DND-41 (cell line): ENCODE measurements at regions not wholly inside any gene's neighbourhood (a gene's known extent, or its start where the extent isn't known, plus 50 kb on each side); places are given as distances from the start of the nearest gene placed in this dataset.

Experiments used
- ATAC-seq: fragments of 200-7000 bp; cut with Tn5 transposase; 3 replicates; pipeline ENCODE4 v1.9.1; 2021; ENCODE audit warnings: low read depth; ENCODE audit not compliant: insufficient read depth
- DNase-seq: peaks from one replicate; pipeline ENCODE4 v3.0.0-alpha.2; 2020
- H2AFZ ChIP-seq: 2 replicates; pipeline ENCODE4 v1.6.0; 2012; ENCODE audit warnings: low read depth, low read length
- H3K27ac ChIP-seq: 2 replicates; pipeline ENCODE4 v1.5.1; 2012; ENCODE audit warnings: low read length, inconsistent platforms
- H3K27me3 ChIP-seq: fragments of 200-600 bp; sonication (generic); 2 replicates; pipeline ENCODE4 v1.6.0; 2012; ENCODE audit warnings: low read length, mild to moderate bottlenecking, inconsistent platforms; ENCODE audit not compliant: insufficient read depth, poor library complexity
- H3K36me3 ChIP-seq: 2 replicates; pipeline ENCODE4 v1.5.1; 2012; ENCODE audit warnings: low read length, inconsistent platforms; ENCODE audit not compliant: insufficient read depth
- H3K4me1 ChIP-seq: 2 replicates; pipeline ENCODE4 v1.5.1; 2012; ENCODE audit warnings: mild to moderate bottlenecking, low read length; ENCODE audit not compliant: insufficient read depth
- H3K4me2 ChIP-seq: 2 replicates; pipeline ENCODE4 v1.6.0; 2012; ENCODE audit warnings: mild to moderate bottlenecking, moderate library complexity, low read length, inconsistent platforms; ENCODE audit not compliant: insufficient read depth
- H3K4me3 ChIP-seq, 2 experiments: fragments of 200-600 bp in 1 of 2; shearing (Covaris generic) in 1 of 2; 2 replicates each; pipeline ENCODE4 v1.5.1; 2012 to 2016; ENCODE audit warnings: inconsistent platforms in 2 of 2, low read length in 2 of 2, mild to moderate bottlenecking in 2 of 2, low read depth in 1 of 2, moderate library complexity in 1 of 2
- H3K79me2 ChIP-seq: 2 replicates; pipeline ENCODE4 v1.6.0; 2012; ENCODE audit warnings: low read length, inconsistent platforms; ENCODE audit not compliant: insufficient read depth
- H3K9ac ChIP-seq: 2 replicates; pipeline ENCODE4 v1.6.0; 2012; ENCODE audit warnings: low read depth, mild to moderate bottlenecking, inconsistent platforms, low read length, moderate library complexity
- H3K9me3 ChIP-seq: 2 replicates; pipeline ENCODE4 v1.5.1; 2012; ENCODE audit warnings: low read length, moderate library complexity, mild to moderate bottlenecking, inconsistent platforms; ENCODE audit not compliant: insufficient read depth, severe bottlenecking
- H4K20me1 ChIP-seq: 2 replicates; pipeline ENCODE4 v1.6.0; 2012; ENCODE audit warnings: low read length; ENCODE audit not compliant: insufficient read depth
- EZH2 ChIP-seq: IDR thresholded peaks from 3 replicates; pipeline ENCODE4 v1.6.1; 2012; ENCODE audit warnings: borderline replicate concordance, low read depth, mild to moderate bottlenecking, moderate library complexity, low read length, inconsistent platforms; ENCODE audit not compliant: severe bottlenecking
- TF ChIP-seq, protein P1 (sequence below): IDR thresholded peaks from 2 replicates; pipeline ENCODE4 v1.5.1; 2012; ENCODE audit warnings: borderline replicate concordance, low read length, moderate library complexity, mild to moderate bottlenecking; ENCODE audit not compliant: poor library complexity, severe bottlenecking; ENCODE audit errors: extremely low read depth

- Histone ChIP-seq H3K27ac (no peak overlapping the region), H3K4me3 (no peak overlapping the region), H3K9ac (no peak overlapping the region), H2AFZ (no peak overlapping the region), H3K79me2 (no peaks in the 10 kb centered on the region), H3K27me3 (peaks cover 18% of the 10 kb centered on the region), H3K9me3 (no peaks in the 10 kb centered on the region), H3K4me2 (no peak overlapping the region), H3K36me3 (no peaks in the 10 kb centered on the region), H4K20me1 (no peaks in the 10 kb centered on the region), H3K4me1 (no peaks in the 10 kb centered on the region)
- DNase-seq (no peak), ATAC-seq (no peak)
- TF ChIP-seq EZH2: no peak
- TF ChIP-seq, protein P1, sequence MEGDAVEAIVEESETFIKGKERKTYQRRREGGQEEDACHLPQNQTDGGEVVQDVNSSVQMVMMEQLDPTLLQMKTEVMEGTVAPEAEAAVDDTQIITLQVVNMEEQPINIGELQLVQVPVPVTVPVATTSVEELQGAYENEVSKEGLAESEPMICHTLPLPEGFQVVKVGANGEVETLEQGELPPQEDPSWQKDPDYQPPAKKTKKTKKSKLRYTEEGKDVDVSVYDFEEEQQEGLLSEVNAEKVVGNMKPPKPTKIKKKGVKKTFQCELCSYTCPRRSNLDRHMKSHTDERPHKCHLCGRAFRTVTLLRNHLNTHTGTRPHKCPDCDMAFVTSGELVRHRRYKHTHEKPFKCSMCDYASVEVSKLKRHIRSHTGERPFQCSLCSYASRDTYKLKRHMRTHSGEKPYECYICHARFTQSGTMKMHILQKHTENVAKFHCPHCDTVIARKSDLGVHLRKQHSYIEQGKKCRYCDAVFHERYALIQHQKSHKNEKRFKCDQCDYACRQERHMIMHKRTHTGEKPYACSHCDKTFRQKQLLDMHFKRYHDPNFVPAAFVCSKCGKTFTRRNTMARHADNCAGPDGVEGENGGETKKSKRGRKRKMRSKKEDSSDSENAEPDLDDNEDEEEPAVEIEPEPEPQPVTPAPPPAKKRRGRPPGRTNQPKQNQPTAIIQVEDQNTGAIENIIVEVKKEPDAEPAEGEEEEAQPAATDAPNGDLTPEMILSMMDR: no peak
Measured at GRCh38 chr7:27346531-27347275, 104.1 kb downstream of the EVX1 start.

DNA sequence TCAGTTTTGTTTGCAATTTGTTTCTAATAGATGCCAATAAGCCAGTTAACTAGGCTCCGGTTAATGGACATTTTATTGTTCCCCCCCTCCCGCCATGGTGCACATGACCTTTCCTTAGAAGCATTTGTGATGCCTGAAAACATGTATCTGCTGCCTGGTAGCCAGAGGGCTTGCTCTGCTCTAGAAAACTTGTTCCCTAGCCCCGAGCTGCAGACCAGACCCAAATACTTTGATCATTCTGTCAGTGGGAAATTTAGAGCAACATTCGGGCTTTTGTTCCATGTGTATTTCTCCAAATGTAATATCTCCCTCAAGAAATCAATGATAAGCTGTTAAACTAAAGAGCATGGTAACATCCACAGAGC is 104.7 kb downstream of the EVX1 start:
- H3K4me1 ChIP-seq: no peaks in the 10 kb centered on the region
- DNase-seq: no peak
- no peak overlapping the region for H3K27ac ChIP-seq

GRCh38 chr7:27349621-27350020 is 107.0 kb downstream of the EVX1 start:
- Histone ChIP-seq H3K36me3 (no peaks in the 10 kb centered on the region), H3K9ac (no peak overlapping the region), H4K20me1 (no peaks in the 10 kb centered on the region), H3K4me2 (no peak overlapping the region), H3K79me2 (no peaks in the 10 kb centered on the region), H3K27me3 (peaks cover 21% of the 10 kb centered on the region), H3K27ac (no peak overlapping the region), H3K9me3 (no peaks in the 10 kb centered on the region), H3K4me3 (no peak overlapping the region), H2AFZ (no peak overlapping the region), H3K4me1 (no peaks in the 10 kb centered on the region)
- ATAC-seq (no peak), DNase-seq (no peak)
- TF ChIP-seq, protein P1: no peak
- no peak for TF ChIP-seq EZH2

More for the DNA sequence above, 104.7 kb downstream of the EVX1 start:
- Histone ChIP-seq H3K4me2 (no peak overlapping the region), H4K20me1 (no peaks in the 10 kb centered on the region), H3K9me3 (no peaks in the 10 kb centered on the region), H3K79me2 (no peaks in the 10 kb centered on the region), H3K4me3 (no peak overlapping the region), H3K36me3 (no peaks in the 10 kb centered on the region), H3K27me3 (peaks cover 19% of the 10 kb centered on the region), H2AFZ (no peak overlapping the region), H3K9ac (no peak overlapping the region)
- ATAC-seq: no peak
- TF ChIP-seq, protein P1: no peak
- no peak for TF ChIP-seq EZH2

DNA sequence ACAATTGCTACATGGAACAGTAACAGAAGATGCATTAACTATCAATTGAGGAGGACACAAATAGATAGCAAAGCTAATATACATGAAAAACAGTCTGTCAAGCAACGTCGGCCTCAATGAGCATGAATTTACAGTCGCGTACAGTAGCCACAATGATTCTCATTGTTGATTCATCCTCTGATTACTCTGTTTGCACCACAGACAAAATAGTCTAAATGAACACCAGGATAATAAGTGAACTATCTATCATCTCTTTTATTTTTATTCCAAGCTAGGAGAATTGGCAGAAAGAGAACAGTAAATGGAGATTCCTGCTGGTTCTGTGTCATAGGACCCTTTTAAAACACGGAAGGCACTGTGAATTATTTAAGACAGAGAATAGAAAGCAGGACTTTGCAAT is 108.5 kb downstream of the EVX1 start:
- Histone ChIP-seq H3K4me3 (no peak overlapping the region), H4K20me1 (no peaks in the 10 kb centered on the region), H3K9me3 (no peaks in the 10 kb centered on the region), H3K4me2 (no peak overlapping the region), H3K4me1 (no peaks in the 10 kb centered on the region), H2AFZ (no peak overlapping the region), H3K27ac (no peak overlapping the region), H3K36me3 (no peaks in the 10 kb centered on the region), H3K79me2 (no peaks in the 10 kb centered on the region), H3K27me3 (peaks cover 11% of the 10 kb centered on the region), H3K9ac (no peak overlapping the region)
- DNase-seq: no peak
- TF ChIP-seq EZH2: no peak
- TF ChIP-seq, protein P1: no peak
- ATAC-seq: no peak
